GM12878 (cell line): ENCODE measurements at regions not wholly inside any gene's neighbourhood (a gene's known extent, or its start where the extent isn't known, plus 50 kb on each side); places are given as distances from the start of the nearest gene placed in this dataset.

Experiments
- ATAC-seq: fragments of 200-7000 bp; cut with Tn5 transposase; 3 replicates; pipeline ENCODE4 v1.9.1; 2020; ENCODE audit warnings: mild to moderate bottlenecking, moderate library complexity
- BruUV-seq: library from RNA; stranded (reverse); fragments of 400-500 nt; replicated peaks from 2 replicates; lab custom pipeline; 2021; lab: Mats Ljungman, UMichigan
- CTCF ChIA-PET: fragments of 300-600 bp; sonication (Branson Sonifier 250); formaldehyde crosslinking; extraction: SDS; loops from one replicate; lab custom pipeline; 2021; ENCODE audit warnings: inconsistent platforms; lab: Yijun Ruan, JAX
- POLR2A ChIA-PET: fragments of 350-600 bp; formaldehyde crosslinking; extraction: SDS; loops from one replicate; lab custom pipeline; 2021; ENCODE audit warnings: inconsistent platforms; lab: Charles Lee
- RAD21 ChIA-PET: fragments of 300-600 bp; sonication (Branson Sonifier 250); formaldehyde crosslinking; loops from one replicate; lab custom pipeline; 2023; ENCODE audit warnings: antibody characterized with exemption; ENCODE audit not compliant: unreplicated experiment; lab: Charles Lee
- SMC1A ChIA-PET: fragments of 300-600 bp; sonication (Branson Sonifier 250); formaldehyde crosslinking; loops from one replicate; lab custom pipeline; 2023; ENCODE audit not compliant: unreplicated experiment, uncharacterized antibody; lab: Charles Lee
- DNase-seq: peaks from one replicate; pipeline ENCODE4 v3.0.0-alpha.2; 2011; ENCODE audit warnings: low read depth, low spot score
- FAIRE-seq: peaks from 3 replicates; lab custom pipeline; 2011; peaks lifted over from hg19 to GRCh38; lab: Jason Lieb, UNC
- H2AFZ ChIP-seq: 2 replicates; pipeline ENCODE4 v1.6.0; 2011; ENCODE audit warnings: low read depth, low read length, control low read depth; ENCODE audit not compliant: control insufficient read depth
- H3K27ac ChIP-seq: 2 replicates; pipeline ENCODE4 v1.5.1; 2011; ENCODE audit warnings: control low read depth; ENCODE audit not compliant: control insufficient read depth, insufficient read depth
- H3K27me3 ChIP-seq, 2 experiments: replicated peaks in 1 of 2; 2 replicates each; pipeline versions ENCODE4 v1.6.0 to v1.6.1; 2011; ENCODE audit warnings: low read length in 1 of 2; ENCODE audit not compliant: control insufficient read depth in 2 of 2, insufficient read depth in 2 of 2
- H3K36me3 ChIP-seq, 2 experiments: 2 replicates each; pipeline ENCODE4 v1.5.1; 2011; ENCODE audit warnings: low read length in 1 of 2; ENCODE audit not compliant: control insufficient read depth in 2 of 2, insufficient read depth in 2 of 2
- H3K4me1 ChIP-seq: 2 replicates; pipeline ENCODE4 v1.6.1; 2011; ENCODE audit warnings: mild to moderate bottlenecking, low read length, moderate library complexity, mixed read lengths; ENCODE audit not compliant: control insufficient read depth, insufficient read depth
- H3K4me2 ChIP-seq: 2 replicates; pipeline ENCODE4 v1.6.0; 2011; ENCODE audit warnings: control low read depth; ENCODE audit not compliant: control insufficient read depth, insufficient read depth
- H3K4me3 ChIP-seq: fragments of 200-600 bp; sonication (generic); 2 replicates; pipeline ENCODE4 v1.5.1; 2016
- H3K79me2 ChIP-seq: 2 replicates; pipeline ENCODE4 v1.6.0; 2011; ENCODE audit warnings: low read length; ENCODE audit not compliant: control insufficient read depth, insufficient read depth
- H3K9ac ChIP-seq: 2 replicates; pipeline ENCODE4 v1.8.0; 2011; ENCODE audit warnings: low read length, control low read depth, mixed read lengths; ENCODE audit not compliant: control insufficient read depth, insufficient read depth
- H3K9me3 ChIP-seq: replicated peaks from 3 replicates; pipeline ENCODE4 v1.5.1; 2011; ENCODE audit warnings: mild to moderate bottlenecking, low read length; ENCODE audit not compliant: control insufficient read depth, insufficient read depth
- H4K20me1 ChIP-seq: 2 replicates; pipeline ENCODE4 v1.6.0; 2011; ENCODE audit not compliant: control insufficient read depth, insufficient read depth
- ATF3 ChIP-seq: IDR thresholded peaks from 2 replicates; pipeline ENCODE4 v1.6.1; 2011; ENCODE audit warnings: low read depth, mild to moderate bottlenecking, low read length, moderate library complexity, borderline replicate concordance; ENCODE audit errors: extremely low read depth
- BCL11A ChIP-seq: IDR thresholded peaks from 2 replicates; pipeline ENCODE4 v1.6.1; 2011; ENCODE audit warnings: low read depth, low read length
- DPF2 ChIP-seq: fragments of 450-650 bp; IDR thresholded peaks from 2 replicates; pipeline ENCODE4 v1.6.1; 2017; ENCODE audit warnings: mild to moderate bottlenecking
- E2F8 ChIP-seq: fragments of 450-650 bp; IDR thresholded peaks from 2 replicates; pipeline ENCODE4 v1.6.1; 2018; ENCODE audit warnings: mild to moderate bottlenecking, low read depth, moderate library complexity; ENCODE audit not compliant: partially characterized antibody
- FOXK2 ChIP-seq: fragments of 450-650 bp; IDR thresholded peaks from 2 replicates; pipeline ENCODE4 v1.6.1; 2017; ENCODE audit warnings: mild to moderate bottlenecking, moderate library complexity
- KLF5 ChIP-seq: fragments of 450-650 bp; IDR thresholded peaks from 2 replicates; pipeline ENCODE4 v1.6.1; 2014; ENCODE audit warnings: mild to moderate bottlenecking; ENCODE audit not compliant: partially characterized antibody
- MEF2B ChIP-seq: fragments of 450-650 bp; IDR thresholded peaks from 2 replicates; pipeline ENCODE4 v1.6.1; 2018; ENCODE audit warnings: mild to moderate bottlenecking, moderate library complexity; ENCODE audit not compliant: partially characterized antibody, poor library complexity, severe bottlenecking
- MTA2 ChIP-seq: fragments of 450-650 bp; IDR thresholded peaks from 2 replicates; pipeline ENCODE4 v1.6.1; 2016; ENCODE audit warnings: low read depth, mild to moderate bottlenecking, moderate library complexity
- NBN ChIP-seq: fragments of 450-650 bp; IDR thresholded peaks from 2 replicates; pipeline ENCODE4 v1.6.1; 2016
- NFYB ChIP-seq: IDR thresholded peaks from 2 replicates; pipeline ENCODE4 v1.6.1; 2011; ENCODE audit warnings: low read depth, mild to moderate bottlenecking, low read length, improper control_type of control experiment, moderate library complexity; ENCODE audit not compliant: insufficient read depth
- PAX5 ChIP-seq: IDR thresholded peaks from 2 replicates; pipeline ENCODE4 v1.6.1; 2011; ENCODE audit warnings: low read depth, low read length, borderline replicate concordance
- POU2F2 ChIP-seq: IDR thresholded peaks from 3 replicates; pipeline ENCODE4 v1.6.1; 2011; ENCODE audit warnings: low read depth, mild to moderate bottlenecking, low read length, borderline replicate concordance
- RUNX3 ChIP-seq: IDR thresholded peaks from 2 replicates; pipeline ENCODE4 v1.6.1; 2012; ENCODE audit warnings: low read length, inconsistent platforms
- SP1 ChIP-seq: IDR thresholded peaks from one replicate; pipeline ENCODE4 v1.6.1; 2011; ENCODE audit warnings: low read depth, low read length
- SPI1 ChIP-seq: IDR thresholded peaks from 2 replicates; pipeline ENCODE4 v1.6.1; 2011; ENCODE audit warnings: low read depth, mild to moderate bottlenecking, low read length, moderate library complexity, borderline replicate concordance; ENCODE audit not compliant: insufficient read depth
- TCF12 ChIP-seq: IDR thresholded peaks from 2 replicates; pipeline ENCODE4 v1.6.1; 2011; ENCODE audit warnings: low read depth, mild to moderate bottlenecking, low read length
- WRNIP1 ChIP-seq: IDR thresholded peaks from 2 replicates; pipeline ENCODE4 v1.6.1; 2011; ENCODE audit warnings: low read depth, low read length, improper control_type of control experiment, borderline replicate concordance
- WGBS: methylation state at CpG from one replicate; pipeline ENCODE4 v1.1.6; 2016; ENCODE audit warnings: low lambda C conversion rate; ENCODE audit not compliant: insufficient replicate concordance, insufficient coverage; ENCODE audit errors: missing lambda C conversion rate; 5-methylcytosine and 5-hydroxymethylcytosine counted together
- in situ Hi-C: fragments of 300-500 bp; cut with MboI; formaldehyde crosslinking; loops from 9 replicates; pipeline ENCODE4 v1.14.3; 2018; ENCODE audit warnings: mixed read lengths
- intact Hi-C: fragments of 100-400 bp; cut with micrococcal nuclease; formaldehyde crosslinking; loops from one replicate; pipeline ENCODE4 v1.14.2; 2022; ENCODE audit not compliant: unreplicated experiment
- TF ChIP-seq, protein P1 (sequence below): fragments of 450-650 bp; conservative IDR thresholded peaks from 2 replicates; pipeline ENCODE4 v1.6.1; 2017; ENCODE audit warnings: mild to moderate bottlenecking, moderate library complexity
- TF ChIP-seq, protein P2 (sequence below): fragments of 450-650 bp; IDR thresholded peaks from 2 replicates; pipeline ENCODE4 v1.6.1; 2017; ENCODE audit warnings: mild to moderate bottlenecking, low read depth, inconsistent platforms; ENCODE audit not compliant: poor library complexity, severe bottlenecking

DNA sequence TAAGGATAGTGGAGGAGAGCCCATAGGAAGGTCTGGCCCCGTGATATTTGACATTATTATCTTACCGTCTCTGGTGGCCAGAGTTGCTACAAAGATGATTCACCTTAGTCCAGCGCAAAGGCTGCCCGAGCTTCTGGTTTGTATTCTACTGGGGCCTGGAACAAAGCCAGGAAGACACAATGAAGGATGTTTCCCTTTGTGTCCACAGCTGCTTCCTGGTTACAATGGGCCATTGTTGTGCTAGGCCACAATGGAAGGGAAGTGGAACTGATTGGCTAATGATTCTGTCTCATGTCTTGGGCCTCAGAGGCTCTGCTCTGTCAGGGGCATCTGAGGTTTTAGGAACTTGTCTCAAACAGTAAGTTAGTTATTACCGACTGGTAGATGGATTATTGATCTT lies 132.2 kb downstream of the TDRD15 start:
- Histone ChIP-seq H3K4me1 (no peaks in the 10 kb centered on the region), H3K9me3 (no peaks in the 10 kb centered on the region), H3K27ac (no peak overlapping the region), H4K20me1 (no peaks in the 10 kb centered on the region), H2AFZ (no peak overlapping the region), H3K27me3 (no peaks in the 10 kb centered on the region), H3K9ac (no peak overlapping the region), H3K4me3 (no peak overlapping the region), H3K36me3 (no peaks in the 10 kb centered on the region), H3K79me2 (no peaks in the 10 kb centered on the region), H3K4me2 (no peak overlapping the region)
- ChIA-PET SMC1A (no interaction called here), RAD21 (no interaction called here), POLR2A (no interaction called here), CTCF (interaction anchor here (1.3 kb wide), 1 partner anchor 62 kb away, joined by 4 read pairs; no protein-coding TSS in a partner anchor)
- ATAC-seq (peak; percentile 94), DNase-seq (peak; percentile 51), FAIRE-seq (no peak)
- intact Hi-C loops = no loop called here
- in situ Hi-C loops = no loop called here
- WGBS = 33% methylated on average over 5 of the region's 5 CpGs
- BruUV-seq = no TSS peak
- no peak for TF ChIP-seq FOXK2
- 0 out of 2 replicates have a peak, but pooled peaks have one; percentile 30 for TF ChIP-seq NFYB
- peak; percentile 69 for TF ChIP-seq TCF12
- TF ChIP-seq SP1 = peak; percentile 49
- TF ChIP-seq RUNX3 = peak; percentile 58
- TF ChIP-seq ATF3 = no peak
- no peak for TF ChIP-seq WRNIP1
- 0 out of 2 replicates have a peak, but pooled peaks have one; percentile 38 for TF ChIP-seq NBN
- peak; percentile 55 for TF ChIP-seq MEF2B
- TF ChIP-seq, protein P1, sequence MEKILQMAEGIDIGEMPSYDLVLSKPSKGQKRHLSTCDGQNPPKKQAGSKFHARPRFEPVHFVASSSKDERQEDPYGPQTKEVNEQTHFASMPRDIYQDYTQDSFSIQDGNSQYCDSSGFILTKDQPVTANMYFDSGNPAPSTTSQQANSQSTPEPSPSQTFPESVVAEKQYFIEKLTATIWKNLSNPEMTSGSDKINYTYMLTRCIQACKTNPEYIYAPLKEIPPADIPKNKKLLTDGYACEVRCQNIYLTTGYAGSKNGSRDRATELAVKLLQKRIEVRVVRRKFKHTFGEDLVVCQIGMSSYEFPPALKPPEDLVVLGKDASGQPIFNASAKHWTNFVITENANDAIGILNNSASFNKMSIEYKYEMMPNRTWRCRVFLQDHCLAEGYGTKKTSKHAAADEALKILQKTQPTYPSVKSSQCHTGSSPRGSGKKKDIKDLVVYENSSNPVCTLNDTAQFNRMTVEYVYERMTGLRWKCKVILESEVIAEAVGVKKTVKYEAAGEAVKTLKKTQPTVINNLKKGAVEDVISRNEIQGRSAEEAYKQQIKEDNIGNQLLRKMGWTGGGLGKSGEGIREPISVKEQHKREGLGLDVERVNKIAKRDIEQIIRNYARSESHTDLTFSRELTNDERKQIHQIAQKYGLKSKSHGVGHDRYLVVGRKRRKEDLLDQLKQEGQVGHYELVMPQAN = no peak
- 0 out of 3 replicates have a peak, but pooled peaks have one; percentile 30 for TF ChIP-seq POU2F2
- TF ChIP-seq, protein P2, sequence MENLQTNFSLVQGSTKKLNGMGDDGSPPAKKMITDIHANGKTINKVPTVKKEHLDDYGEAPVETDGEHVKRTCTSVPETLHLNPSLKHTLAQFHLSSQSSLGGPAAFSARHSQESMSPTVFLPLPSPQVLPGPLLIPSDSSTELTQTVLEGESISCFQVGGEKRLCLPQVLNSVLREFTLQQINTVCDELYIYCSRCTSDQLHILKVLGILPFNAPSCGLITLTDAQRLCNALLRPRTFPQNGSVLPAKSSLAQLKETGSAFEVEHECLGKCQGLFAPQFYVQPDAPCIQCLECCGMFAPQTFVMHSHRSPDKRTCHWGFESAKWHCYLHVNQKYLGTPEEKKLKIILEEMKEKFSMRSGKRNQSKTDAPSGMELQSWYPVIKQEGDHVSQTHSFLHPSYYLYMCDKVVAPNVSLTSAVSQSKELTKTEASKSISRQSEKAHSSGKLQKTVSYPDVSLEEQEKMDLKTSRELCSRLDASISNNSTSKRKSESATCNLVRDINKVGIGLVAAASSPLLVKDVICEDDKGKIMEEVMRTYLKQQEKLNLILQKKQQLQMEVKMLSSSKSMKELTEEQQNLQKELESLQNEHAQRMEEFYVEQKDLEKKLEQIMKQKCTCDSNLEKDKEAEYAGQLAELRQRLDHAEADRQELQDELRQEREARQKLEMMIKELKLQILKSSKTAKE = no peak
- peak; percentile 57; the same call in 1 of the 2 replicates for TF ChIP-seq BCL11A
- peak; percentile 90 for TF ChIP-seq SPI1
- TF ChIP-seq DPF2 = peak; percentile 59; the same call in 1 of the 2 replicates
- TF ChIP-seq PAX5 = peak; percentile 67; the same call in 1 of the 2 replicates
- peak; percentile 73 for TF ChIP-seq MTA2
- TF ChIP-seq E2F8 = no peak
- no peak for TF ChIP-seq KLF5
